HG02973 (cell line): ENCODE measurements at regions not wholly inside any gene's neighbourhood (a gene's known extent, or its start where the extent isn't known, plus 50 kb on each side); places are given as distances from the start of the nearest gene placed in this dataset.

Source experiments
- ATAC-seq: cut with Tn5 transposase; IDR thresholded peaks from one replicate; pipeline ENCODE4 v1.9.1; 2021; ENCODE audit warnings: moderate library complexity; ENCODE audit not compliant: unreplicated experiment

- no peak for ATAC-seq
Measured at GRCh38 chr1:4033713-4034112, 133.6 kb upstream of the C1orf174 start.

GRCh38 chr1:4034318-4034887, 134.3 kb upstream of the C1orf174 start:
- ATAC-seq = no peak

GRCh38 chr1:4044967-4045366, 144.9 kb upstream of the C1orf174 start:
- no peak for ATAC-seq

- ATAC-seq = no peak
Measured at GRCh38 chr1:4045397-4046010, 145.4 kb upstream of the C1orf174 start.

GRCh38 chr1:4046836-4047461, 146.9 kb upstream of the C1orf174 start:
- no peak for ATAC-seq

- no peak for ATAC-seq
Measured at GRCh38 chr1:4047666-4048065, 147.6 kb upstream of the C1orf174 start.

GRCh38 chr1:4048076-4048475, 148.0 kb upstream of the C1orf174 start:
- ATAC-seq = no peak

- no peak for ATAC-seq
Measured at GRCh38 chr1:4048921-4049320, 148.8 kb upstream of the C1orf174 start.

- ATAC-seq = no peak
Measured at GRCh38 chr1:4050998-4051397, 150.9 kb upstream of the C1orf174 start.

- ATAC-seq = no peak
Measured at GRCh38 chr1:4052657-4053056, 152.6 kb upstream of the C1orf174 start.

GRCh38 chr1:4053160-4053748, 153.2 kb upstream of the C1orf174 start:
- no peak for ATAC-seq

- no peak for ATAC-seq
Measured at GRCh38 chr1:4053774-4054173, 153.7 kb upstream of the C1orf174 start.

- ATAC-seq = no peak
Measured at GRCh38 chr1:4055294-4055967, 155.4 kb upstream of the C1orf174 start.

GRCh38 chr1:4056422-4056821, 156.3 kb upstream of the C1orf174 start:
- ATAC-seq = no peak

- ATAC-seq = no peak
Measured at GRCh38 chr1:4056989-4057388, 156.9 kb upstream of the C1orf174 start.

- no peak for ATAC-seq
Measured at GRCh38 chr1:4057603-4058002, 157.5 kb upstream of the C1orf174 start.

GRCh38 chr1:4058122-4058521, 158.1 kb upstream of the C1orf174 start:
- no peak for ATAC-seq

- no peak for ATAC-seq
Measured at GRCh38 chr1:4058706-4059105, 158.6 kb upstream of the C1orf174 start.

GRCh38 chr1:4059270-4059669, 159.2 kb upstream of the C1orf174 start:
- no peak for ATAC-seq

GRCh38 chr1:4060850-4061249, 160.8 kb upstream of the C1orf174 start:
- no peak for ATAC-seq

GRCh38 chr1:4061521-4062031, 161.5 kb upstream of the C1orf174 start:
- no peak for ATAC-seq
